SHP77 (cell line): ENCODE measurements at regions not wholly inside any gene's neighbourhood (a gene's known extent, or its start where the extent isn't known, plus 50 kb on each side); places are given as distances from the start of the nearest gene placed in this dataset.
"Not testable (repeated sequence)": the region's sequence is repeated elsewhere in the genome, so short reads cannot be mapped to it uniquely, and the experiment has no call there.

Experiments used
- DNase-seq, 2 experiments: peaks; one replicate each; lab custom pipeline; 2025; lab: John Stamatoyannopoulos, UW

DNA sequence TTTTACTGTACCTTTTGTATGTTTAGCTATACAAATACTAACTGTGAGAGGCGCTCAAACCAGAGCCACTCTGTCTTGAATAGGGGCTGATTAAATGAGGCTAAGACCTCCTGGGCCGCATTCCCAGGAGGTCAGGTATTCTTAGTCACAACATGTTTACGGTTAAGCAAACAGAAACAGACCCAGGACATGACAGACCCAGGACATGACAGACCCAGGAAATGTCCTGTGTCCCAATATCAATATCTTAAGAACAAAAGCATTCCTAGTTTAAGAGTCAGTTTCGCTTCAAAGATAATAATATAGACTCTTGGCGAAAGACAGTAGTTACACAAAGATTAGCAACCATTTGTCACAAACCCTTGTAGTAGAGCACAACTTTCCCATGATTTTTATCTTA lies 304.5 kb downstream of the CCSER2 start:
- DNase-seq = no peak

- no peak for DNase-seq
Measured at GRCh38 chr10:84634636-84635035, 306.2 kb downstream of the CCSER2 start.

- not testable (repeated sequence) for DNase-seq
Measured at GRCh38 chr10:84650628-84651027, 322.2 kb downstream of the CCSER2 start.

DNA sequence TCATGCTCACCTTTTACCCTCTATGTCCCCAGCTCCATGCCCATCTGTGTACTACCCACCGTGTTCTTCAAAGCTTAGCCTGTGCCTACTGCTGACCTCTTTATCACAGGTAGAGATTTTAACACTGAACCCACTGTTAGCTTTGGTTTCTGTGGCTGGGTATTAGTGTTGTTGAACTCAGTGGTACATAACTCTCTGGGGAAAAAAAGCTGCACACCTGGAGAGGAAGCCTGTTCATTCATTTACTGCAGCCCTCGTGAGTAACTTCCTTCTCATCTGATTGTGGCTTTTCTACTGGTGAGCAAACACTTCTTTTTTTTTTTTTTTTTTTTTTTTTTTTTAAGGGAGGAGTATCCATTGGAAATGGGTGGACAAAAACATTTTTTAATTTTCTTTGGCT lies 326.3 kb downstream of the CCSER2 start:
- DNase-seq = no peak

DNA sequence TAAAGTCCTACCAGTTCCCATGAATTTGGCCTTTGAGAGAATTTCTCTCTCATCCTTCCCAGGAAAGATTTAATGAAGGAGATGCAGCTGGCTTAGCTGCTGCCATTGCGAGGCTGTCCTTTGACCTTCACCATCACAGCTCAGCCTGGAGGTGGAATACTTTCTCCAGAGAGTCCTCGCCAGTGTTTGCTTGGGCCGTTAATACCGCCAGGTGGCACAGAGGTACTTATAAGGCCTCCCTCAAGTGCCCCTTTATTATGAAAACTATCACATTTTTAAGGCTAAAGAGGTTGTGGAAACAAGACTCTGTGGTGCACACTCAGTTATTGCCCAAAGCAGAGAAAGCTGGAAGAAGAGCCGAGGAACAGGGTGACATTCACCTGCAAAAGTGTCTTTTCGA lies 330.6 kb downstream of the CCSER2 start:
- no peak for DNase-seq

DNA sequence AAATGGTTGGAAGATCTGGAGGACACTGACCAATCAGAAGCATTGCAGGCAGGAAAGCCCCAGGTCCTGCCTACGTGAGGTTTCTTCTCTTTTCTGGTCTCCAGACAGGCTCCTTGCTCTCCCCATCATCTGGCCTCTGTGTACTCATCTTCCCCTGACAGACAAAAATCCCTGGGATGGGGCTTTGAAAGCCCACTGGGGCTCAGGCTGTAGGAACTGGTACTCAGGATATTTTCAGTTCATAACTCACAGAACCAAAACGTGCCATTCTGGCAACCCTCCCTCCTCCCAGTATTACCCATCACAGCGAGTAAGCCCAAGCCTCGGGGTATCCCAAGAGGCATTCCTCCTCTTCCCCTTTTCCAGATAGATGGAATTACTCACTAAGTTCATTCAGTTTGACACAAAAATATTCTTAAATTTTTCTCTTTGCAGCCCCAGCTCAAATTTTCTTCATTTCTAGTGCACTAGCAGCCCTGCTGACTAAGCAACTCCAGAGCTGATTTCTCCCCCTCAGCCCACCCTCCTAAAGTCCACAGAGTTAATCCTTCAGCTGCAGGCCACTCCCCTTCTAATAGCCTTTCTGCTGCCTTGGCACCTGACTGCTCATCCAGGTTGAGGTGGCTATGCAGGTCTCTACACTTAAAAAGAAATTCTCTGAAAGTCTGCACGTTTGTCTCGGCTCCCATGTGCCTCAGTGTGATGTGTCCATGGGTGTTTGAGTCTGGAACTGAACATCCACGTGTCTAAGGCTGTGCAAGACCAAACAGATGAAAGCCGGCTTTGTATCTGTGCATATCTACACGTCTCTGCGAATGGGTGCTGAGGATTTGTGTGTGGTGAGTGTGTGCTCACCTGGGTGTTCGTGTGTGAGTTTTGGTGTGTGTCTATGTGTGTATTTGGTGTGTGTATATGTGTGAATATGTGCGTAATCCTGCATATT lies 331.4 kb downstream of the CCSER2 start:
- no peak for DNase-seq

- no peak for DNase-seq
Measured at GRCh38 chr10:84660450-84661159, 332.2 kb downstream of the CCSER2 start.

- DNase-seq = no peak
Measured at GRCh38 chr10:84665211-84665610, 336.8 kb downstream of the CCSER2 start.

DNA sequence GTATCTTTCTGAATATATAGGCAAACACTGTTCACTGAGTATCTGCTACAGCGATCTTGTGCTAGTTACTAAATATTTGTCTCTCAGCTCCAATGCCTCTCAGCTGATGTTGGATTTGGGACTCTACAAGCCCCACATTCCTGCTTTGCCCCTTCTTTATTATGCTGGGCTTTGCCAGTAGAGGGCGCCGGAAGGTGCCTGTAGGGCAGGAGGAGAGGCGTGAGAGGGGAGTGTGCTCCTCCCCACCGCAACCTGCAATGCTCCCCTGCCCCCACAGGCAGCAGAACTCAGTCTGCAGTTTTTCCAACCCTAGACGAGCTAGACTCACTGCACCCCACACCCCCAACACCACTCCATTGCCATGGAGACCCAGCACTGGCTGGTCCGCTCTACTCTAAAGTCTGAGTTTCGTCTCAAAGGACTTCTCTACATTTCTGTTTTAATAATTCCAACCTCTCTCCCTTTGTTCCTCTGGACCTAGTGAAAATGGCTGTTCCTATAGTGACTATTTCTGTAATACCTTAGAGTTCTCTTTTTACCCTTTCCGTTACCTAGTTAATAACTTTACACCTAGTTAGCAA lies 337.6 kb downstream of the CCSER2 start:
- DNase-seq = no peak

- no peak for DNase-seq
Measured at GRCh38 chr10:84668186-84668763, 339.9 kb downstream of the CCSER2 start.

DNA sequence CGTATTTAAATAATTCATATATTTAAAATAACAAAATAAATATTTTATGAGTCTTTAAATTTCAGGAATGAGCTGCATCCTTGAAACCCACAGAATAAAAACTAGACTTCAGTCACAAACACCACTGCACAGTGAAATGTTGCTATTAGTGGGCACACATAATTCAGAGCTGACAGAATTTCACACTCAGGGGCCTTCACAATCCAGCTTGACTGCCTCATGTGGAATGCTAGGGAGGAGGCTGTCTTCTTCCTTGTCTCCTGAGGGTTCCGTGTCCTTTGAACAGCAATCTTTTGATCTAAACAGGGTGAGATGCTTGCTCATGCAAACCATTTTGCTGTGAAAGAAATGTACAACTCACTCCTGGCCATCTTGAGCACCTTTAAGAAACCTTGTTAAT lies 346.7 kb downstream of the CCSER2 start:
- no peak for DNase-seq

GRCh38 chr10:84676536-84676935 lies 348.1 kb downstream of the CCSER2 start:
- no peak for DNase-seq

- no peak for DNase-seq
Measured at GRCh38 chr10:84681781-84682180, 353.4 kb downstream of the CCSER2 start.

GRCh38 chr10:84683550-84683949 lies 355.2 kb downstream of the CCSER2 start:
- DNase-seq = no peak

DNA sequence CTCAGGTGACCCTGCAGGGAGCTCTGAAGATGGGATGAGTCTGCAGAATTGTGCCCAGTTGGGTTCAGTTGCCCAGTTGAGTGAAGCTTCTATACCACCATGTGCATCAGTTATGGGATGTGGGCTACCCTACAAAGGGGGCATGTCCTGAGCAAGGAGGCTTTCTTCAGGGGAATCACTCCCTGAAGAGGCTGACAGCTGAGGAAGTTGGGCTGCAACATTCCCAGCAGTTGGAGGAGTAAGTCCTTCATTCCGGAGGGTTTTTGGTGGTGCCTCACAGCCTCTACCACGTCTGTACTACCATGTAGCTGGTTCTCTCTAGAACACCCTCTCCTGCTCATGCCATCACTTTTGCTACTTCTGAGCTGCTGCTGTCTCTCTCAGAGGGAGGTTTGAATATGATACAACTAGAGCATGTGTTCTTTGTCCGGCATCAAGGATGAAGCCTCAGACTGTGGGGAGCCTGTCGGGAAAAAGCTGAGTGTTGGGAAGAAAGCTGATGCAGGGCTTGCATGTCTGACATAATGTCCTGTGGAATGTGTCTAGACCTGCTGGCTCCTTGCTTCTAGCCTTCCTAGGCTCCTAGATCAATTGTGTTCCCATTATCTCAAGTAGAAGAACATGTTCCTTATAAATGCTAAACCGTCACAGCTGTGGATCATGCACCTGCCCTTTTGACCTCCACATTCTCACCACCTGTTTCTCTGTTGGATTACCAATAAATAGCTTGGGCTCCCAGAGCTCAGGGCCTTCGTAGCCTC lies 355.8 kb downstream of the CCSER2 start:
- no peak for DNase-seq

- no peak for DNase-seq
Measured at GRCh38 chr10:84685047-84685660, 356.8 kb downstream of the CCSER2 start.

GRCh38 chr10:84693006-84693405 lies 364.6 kb downstream of the CCSER2 start:
- no peak for DNase-seq

GRCh38 chr10:84695902-84696301 lies 367.5 kb downstream of the CCSER2 start:
- DNase-seq = no peak

GRCh38 chr10:84696610-84697009 lies 368.2 kb downstream of the CCSER2 start:
- no peak for DNase-seq

GRCh38 chr10:84698989-84699388 lies 370.6 kb downstream of the CCSER2 start:
- DNase-seq = no peak

DNA sequence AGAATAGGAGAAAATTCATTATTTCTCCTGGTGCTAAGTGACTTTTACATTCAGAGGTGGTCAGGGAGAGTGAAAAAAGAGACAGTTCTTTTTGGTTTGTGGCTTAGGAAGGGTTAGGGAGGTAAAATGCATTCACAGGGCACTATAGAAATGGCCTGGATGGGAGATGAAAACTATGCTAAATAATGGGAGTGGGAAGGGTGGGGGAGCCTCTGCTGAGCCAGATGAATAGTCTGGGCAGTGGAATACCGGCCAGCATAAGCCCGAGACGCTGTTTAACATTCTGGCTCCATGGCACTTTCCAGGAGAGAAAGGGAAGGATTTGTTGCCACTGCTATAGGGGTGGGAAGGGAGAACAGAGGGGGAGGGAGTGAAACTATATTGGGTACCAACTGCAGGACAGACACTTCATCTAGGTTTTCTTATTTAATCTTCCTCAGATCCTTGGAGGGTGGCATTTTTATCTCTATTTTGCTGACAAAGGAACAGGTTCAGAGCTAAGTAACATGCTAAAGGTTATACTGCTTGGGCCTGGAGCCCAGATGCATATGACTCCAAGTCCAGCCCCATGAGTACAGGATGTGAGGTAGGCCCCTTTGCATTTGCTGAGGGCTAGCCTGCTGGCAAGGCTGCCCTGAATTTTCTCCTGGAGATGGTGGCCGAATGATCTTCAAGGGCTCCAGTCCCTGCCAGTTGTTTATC lies 372.4 kb downstream of the CCSER2 start:
- no peak for DNase-seq
